ENCODE measurements at regions not wholly inside any gene's neighbourhood (a gene's known extent, or its start where the extent isn't known, plus 50 kb on each side); places are given as distances from the start of the nearest gene placed in this dataset.
A peak's percentile ranks its signal among the peaks of the same experiment; 100 is the strongest.

DNA sequence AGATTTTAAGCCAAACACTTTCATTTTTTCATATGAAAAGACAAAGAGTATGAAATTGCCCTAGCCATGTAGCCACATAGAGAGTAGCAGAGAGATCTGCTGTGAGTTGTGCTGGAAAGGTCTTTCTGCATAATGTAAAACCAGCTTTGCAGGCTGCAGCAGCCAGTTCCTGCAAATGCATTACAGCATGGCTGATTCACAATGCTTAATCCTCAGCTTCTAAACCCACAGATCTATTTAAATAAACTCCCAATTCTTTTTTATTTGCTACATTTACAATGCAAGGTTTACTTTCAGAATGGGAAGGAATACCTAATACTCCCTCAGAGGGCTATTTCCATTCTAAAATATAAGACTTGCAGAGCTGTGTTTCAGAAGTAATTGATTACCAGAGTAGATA lies 185.6 kb upstream of the STARD13 start:
- DNase-seq (ENCODE audit: low read depth) = no peak
- TF ChIP-seq, protein P1, sequence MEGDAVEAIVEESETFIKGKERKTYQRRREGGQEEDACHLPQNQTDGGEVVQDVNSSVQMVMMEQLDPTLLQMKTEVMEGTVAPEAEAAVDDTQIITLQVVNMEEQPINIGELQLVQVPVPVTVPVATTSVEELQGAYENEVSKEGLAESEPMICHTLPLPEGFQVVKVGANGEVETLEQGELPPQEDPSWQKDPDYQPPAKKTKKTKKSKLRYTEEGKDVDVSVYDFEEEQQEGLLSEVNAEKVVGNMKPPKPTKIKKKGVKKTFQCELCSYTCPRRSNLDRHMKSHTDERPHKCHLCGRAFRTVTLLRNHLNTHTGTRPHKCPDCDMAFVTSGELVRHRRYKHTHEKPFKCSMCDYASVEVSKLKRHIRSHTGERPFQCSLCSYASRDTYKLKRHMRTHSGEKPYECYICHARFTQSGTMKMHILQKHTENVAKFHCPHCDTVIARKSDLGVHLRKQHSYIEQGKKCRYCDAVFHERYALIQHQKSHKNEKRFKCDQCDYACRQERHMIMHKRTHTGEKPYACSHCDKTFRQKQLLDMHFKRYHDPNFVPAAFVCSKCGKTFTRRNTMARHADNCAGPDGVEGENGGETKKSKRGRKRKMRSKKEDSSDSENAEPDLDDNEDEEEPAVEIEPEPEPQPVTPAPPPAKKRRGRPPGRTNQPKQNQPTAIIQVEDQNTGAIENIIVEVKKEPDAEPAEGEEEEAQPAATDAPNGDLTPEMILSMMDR (IDR thresholded peaks at IDR 0.05; ENCODE audit: control insufficient read depth, insufficient read depth, low read depth, low read length, missing control alignments) = no peak
- no peak overlapping the region for H3K4me3 ChIP-seq (ENCODE audit: control insufficient read depth, low read depth, low read length)

DNA sequence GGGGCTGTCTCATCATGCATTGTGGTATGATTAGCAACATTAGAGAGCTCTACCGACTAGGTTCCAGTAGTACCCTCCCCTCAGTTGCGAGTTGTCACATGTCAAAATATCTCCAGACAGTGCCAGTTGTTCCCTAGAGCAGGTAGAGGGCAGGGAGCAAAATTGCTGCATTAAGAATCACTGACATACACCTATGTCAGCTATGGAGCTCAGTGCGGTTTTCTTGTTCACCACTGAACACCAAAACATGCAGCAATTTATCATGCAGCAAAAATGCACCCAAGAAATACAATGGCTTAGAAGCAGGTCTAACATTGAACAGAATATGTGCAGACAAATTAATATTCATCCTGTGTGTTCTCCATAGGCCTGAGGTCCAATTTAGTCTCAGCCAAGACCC lies 186.9 kb upstream of the STARD13 start:
- no peak overlapping the region for H3K4me3 ChIP-seq (ENCODE audit: control insufficient read depth, low read depth, low read length)
- TF ChIP-seq, protein P1 (IDR thresholded peaks at IDR 0.05; ENCODE audit: control insufficient read depth, insufficient read depth, low read depth, low read length, missing control alignments) = no peak
- DNase-seq (ENCODE audit: low read depth) = no peak

DNA sequence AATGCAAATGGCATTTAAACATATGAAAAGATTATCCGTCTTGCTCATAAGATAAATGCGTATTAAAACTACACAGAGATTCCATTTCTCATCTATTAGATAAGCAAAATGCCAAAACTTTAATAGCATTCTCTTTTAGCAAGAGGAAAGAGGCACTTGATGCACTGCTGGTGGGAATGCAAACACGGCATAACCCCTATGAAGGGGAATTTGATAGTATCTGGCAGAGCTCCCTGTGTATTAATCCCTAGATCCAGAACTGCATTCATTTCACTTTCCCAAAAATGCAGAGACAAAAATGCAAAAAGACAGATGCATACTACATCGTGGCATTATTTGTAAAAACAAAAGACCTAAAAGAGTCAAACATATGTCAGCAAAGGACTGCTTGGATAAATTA lies 193.6 kb upstream of the STARD13 start:
- no peak overlapping the region for H3K4me3 ChIP-seq (ENCODE audit: control insufficient read depth, low read depth, low read length)
- TF ChIP-seq, protein P1 (IDR thresholded peaks at IDR 0.05; ENCODE audit: control insufficient read depth, insufficient read depth, low read depth, low read length, missing control alignments) = no peak
- DNase-seq (ENCODE audit: low read depth) = no peak

DNA sequence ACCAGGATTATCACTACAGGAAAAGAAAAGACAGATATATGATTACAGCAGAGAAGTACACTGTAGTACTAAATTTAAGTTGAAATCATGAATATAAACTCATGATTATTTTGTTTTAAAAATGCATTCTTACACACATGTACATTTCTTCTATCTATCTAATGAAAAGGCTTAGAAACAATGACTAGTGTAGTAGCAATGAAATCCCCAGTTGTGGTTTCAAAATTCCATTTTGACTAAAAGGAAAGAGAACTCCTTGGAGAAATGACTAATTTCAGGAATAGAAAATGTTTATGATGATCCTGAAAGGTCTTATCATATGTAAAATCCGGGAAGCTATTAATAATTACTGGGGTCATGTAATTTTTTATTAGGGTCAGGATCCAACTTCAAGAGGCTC lies 195.0 kb upstream of the STARD13 start:
- H3K4me3 ChIP-seq (ENCODE audit: control insufficient read depth, low read depth, low read length) = no peak overlapping the region
- TF ChIP-seq, protein P1 (IDR thresholded peaks at IDR 0.05; ENCODE audit: control insufficient read depth, insufficient read depth, low read depth, low read length, missing control alignments) = no peak

DNA sequence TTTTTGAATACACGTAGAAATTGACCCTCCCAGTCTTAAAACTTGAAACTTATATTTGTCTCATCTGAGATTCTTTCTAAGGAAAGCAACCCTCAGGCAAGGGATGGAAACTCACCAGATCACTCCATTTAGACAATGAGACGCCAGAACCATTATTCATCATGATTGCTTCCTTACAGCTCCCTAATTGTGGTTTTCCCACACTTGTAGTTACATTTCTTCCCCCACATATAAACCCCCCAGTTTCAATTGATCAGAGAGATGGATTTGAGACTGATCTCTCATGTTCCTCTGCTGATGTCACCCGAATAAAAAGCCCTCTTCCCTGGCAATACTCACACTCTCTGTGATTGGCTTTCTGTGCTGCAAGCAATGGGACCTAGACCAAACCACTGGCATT lies 197.9 kb upstream of the STARD13 start:
- DNase-seq (ENCODE audit: low read depth) = peak; percentile 42
- H3K4me3 ChIP-seq (ENCODE audit: control insufficient read depth, low read depth, low read length) = no peak overlapping the region
- TF ChIP-seq, protein P1 (IDR thresholded peaks at IDR 0.05; ENCODE audit: control insufficient read depth, insufficient read depth, low read depth, low read length, missing control alignments) = no peak

More for the DNA sequence above, 195.0 kb upstream of the STARD13 start:
- DNase-seq (ENCODE audit: low read depth) = no peak

DNA sequence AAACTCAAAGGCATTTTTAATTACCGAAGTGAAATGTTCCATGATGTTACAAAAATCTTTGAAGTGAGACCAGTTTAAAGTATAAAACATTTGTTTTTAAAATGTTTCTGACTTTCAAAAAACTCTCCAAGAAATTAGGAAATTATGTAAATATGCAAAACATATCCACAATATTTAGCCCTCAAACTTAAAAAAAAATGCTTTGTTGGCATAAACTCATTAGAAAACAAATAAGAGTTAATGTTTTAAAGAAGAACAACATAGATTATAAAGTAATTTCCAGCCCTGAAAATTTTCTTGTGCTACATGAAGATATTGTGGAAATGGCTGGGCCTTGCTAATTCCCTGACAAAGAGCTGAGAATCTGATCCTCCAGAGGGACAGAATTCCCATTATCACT lies 199.7 kb upstream of the STARD13 start:
- no peak overlapping the region for H3K4me3 ChIP-seq (ENCODE audit: control insufficient read depth, low read depth, low read length)
- DNase-seq (ENCODE audit: low read depth) = no peak
- TF ChIP-seq, protein P1 (IDR thresholded peaks at IDR 0.05; ENCODE audit: control insufficient read depth, insufficient read depth, low read depth, low read length, missing control alignments) = no peak
